ENCODE measurements at regions not wholly inside any gene's neighbourhood (a gene's known extent, or its start where the extent isn't known, plus 50 kb on each side); places are given as distances from the start of the nearest gene placed in this dataset.

GRCh38 chr14:48914921-48915320, 671.3 kb downstream of the RPS29 start:
- H3K27me3 ChIP-seq (ENCODE audit: control insufficient read depth, insufficient read depth, low read length): no peaks in the 10 kb centered on the region
- H3K27ac ChIP-seq (ENCODE audit: low read length): no peak overlapping the region
- H3K4me3 ChIP-seq (ENCODE audit: low read length): no peak overlapping the region
- no peaks in the 10 kb centered on the region for H3K9me3 ChIP-seq (ENCODE audit: control insufficient read depth, low read depth, low read length)
- H3K4me1 ChIP-seq (ENCODE audit: control insufficient read depth, low read depth, low read length): no peaks in the 10 kb centered on the region
- H3K36me3 ChIP-seq (ENCODE audit: control insufficient read depth, low read depth, low read length): no peaks in the 10 kb centered on the region
- H3K9ac ChIP-seq (ENCODE audit: low read length): no peak overlapping the region

GRCh38 chr14:48914382-48914781, 671.8 kb downstream of the RPS29 start:
- H3K4me1 ChIP-seq (ENCODE audit: control insufficient read depth, low read depth, low read length): no peaks in the 10 kb centered on the region
- H3K4me3 ChIP-seq (ENCODE audit: low read length): no peak overlapping the region
- H3K36me3 ChIP-seq (ENCODE audit: control insufficient read depth, low read depth, low read length): no peaks in the 10 kb centered on the region
- no peaks in the 10 kb centered on the region for H3K27me3 ChIP-seq (ENCODE audit: control insufficient read depth, insufficient read depth, low read length)
- no peak overlapping the region for H3K9ac ChIP-seq (ENCODE audit: low read length)
- no peak overlapping the region for H3K27ac ChIP-seq (ENCODE audit: low read length)
- no peaks in the 10 kb centered on the region for H3K9me3 ChIP-seq (ENCODE audit: control insufficient read depth, low read depth, low read length)

DNA sequence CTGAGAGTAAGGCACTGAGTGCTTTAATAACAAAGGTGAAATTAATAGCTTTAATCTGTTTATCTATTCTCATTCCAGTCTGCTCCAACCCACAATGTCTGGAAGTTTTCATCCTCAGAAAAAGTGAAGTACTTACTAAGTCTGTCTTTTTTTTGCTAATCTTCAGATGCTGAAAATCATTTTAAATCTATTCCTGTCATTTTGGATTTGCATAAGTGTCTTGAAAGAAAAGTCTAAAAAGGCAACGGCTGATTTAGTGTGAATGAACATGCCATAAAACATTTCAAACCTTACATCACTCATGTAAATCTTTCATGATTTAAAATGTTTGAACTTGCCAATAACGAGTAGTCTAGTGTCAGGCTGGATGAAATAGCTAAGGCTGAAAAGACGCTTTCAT, 685.6 kb downstream of the RPS29 start:
- H3K9me3 ChIP-seq (ENCODE audit: control insufficient read depth, low read depth, low read length): no peaks in the 10 kb centered on the region
- H3K9ac ChIP-seq (ENCODE audit: low read length): no peak overlapping the region
- no peak overlapping the region for H3K27ac ChIP-seq (ENCODE audit: low read length)
- H3K36me3 ChIP-seq (ENCODE audit: control insufficient read depth, low read depth, low read length): no peaks in the 10 kb centered on the region
- peaks cover 9% of the 10 kb centered on the region for H3K4me1 ChIP-seq (ENCODE audit: control insufficient read depth, low read depth, low read length)
- H3K27me3 ChIP-seq (ENCODE audit: control insufficient read depth, insufficient read depth, low read length): no peaks in the 10 kb centered on the region
- no peak overlapping the region for H3K4me3 ChIP-seq (ENCODE audit: low read length)

DNA sequence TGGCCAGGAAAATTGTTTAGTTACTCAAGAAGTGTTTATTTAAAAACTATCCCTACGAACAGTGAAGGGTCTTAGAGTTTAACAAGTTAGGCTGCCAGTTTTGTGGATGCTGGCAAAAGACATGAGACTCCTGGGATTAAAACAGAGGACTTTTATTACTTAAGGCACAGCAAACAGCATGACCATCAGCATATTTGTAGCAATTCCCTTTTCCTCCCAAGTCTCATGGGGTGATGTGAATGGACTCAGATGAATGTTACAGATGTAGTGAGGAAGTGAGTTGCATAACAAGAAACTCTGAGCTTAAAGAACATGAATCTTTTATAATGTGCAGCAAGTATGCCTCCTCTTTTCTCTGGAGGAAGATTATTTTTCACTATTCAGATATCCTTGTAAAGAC, 695.8 kb downstream of the RPS29 start:
- Histone ChIP-seq H3K9ac (ENCODE audit: low read length) (no peak overlapping the region), H3K4me1 (ENCODE audit: control insufficient read depth, low read depth, low read length) (peaks cover 17% of the 10 kb centered on the region), H3K4me3 (ENCODE audit: low read length) (no peak overlapping the region), H3K9me3 (ENCODE audit: control insufficient read depth, low read depth, low read length) (no peaks in the 10 kb centered on the region), H3K27me3 (ENCODE audit: control insufficient read depth, insufficient read depth, low read length) (no peaks in the 10 kb centered on the region), H3K36me3 (ENCODE audit: control insufficient read depth, low read depth, low read length) (no peaks in the 10 kb centered on the region), H3K27ac (ENCODE audit: low read length) (no peak overlapping the region)

GRCh38 chr14:48876806-48877340, 709.3 kb downstream of the RPS29 start:
- H3K4me3 ChIP-seq (ENCODE audit: low read length): no peak overlapping the region
- H3K9me3 ChIP-seq (ENCODE audit: control insufficient read depth, low read depth, low read length): no peaks in the 10 kb centered on the region
- H3K27me3 ChIP-seq (ENCODE audit: control insufficient read depth, insufficient read depth, low read length): no peaks in the 10 kb centered on the region
- no peaks in the 10 kb centered on the region for H3K36me3 ChIP-seq (ENCODE audit: control insufficient read depth, low read depth, low read length)
- H3K4me1 ChIP-seq (ENCODE audit: control insufficient read depth, low read depth, low read length): no peaks in the 10 kb centered on the region
- H3K27ac ChIP-seq (ENCODE audit: low read length): no peak overlapping the region
- H3K9ac ChIP-seq (ENCODE audit: low read length): no peak overlapping the region

DNA sequence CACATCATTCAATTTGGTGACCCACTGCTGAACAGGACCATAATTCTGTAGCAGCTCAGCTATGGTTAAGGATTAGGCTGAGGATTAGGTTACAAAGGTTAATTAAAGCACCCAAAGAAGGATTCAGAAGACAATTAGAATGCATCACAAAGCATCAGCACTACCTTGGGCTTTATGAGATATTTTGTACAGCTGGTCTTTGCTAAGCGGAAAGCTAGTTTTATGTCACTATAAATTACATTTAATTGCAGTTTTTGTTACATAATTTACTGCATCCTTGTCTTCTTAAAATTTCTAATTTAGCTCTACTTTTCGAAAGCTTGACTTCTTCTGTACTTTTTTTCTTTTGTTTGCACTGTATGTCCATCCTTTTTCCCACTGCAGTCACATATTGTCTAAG, 711.5 kb downstream of the RPS29 start:
- no peaks in the 10 kb centered on the region for H3K9me3 ChIP-seq (ENCODE audit: control insufficient read depth, low read depth, low read length)
- H3K4me3 ChIP-seq (ENCODE audit: low read length): no peak overlapping the region
- no peak overlapping the region for H3K9ac ChIP-seq (ENCODE audit: low read length)
- H3K27ac ChIP-seq (ENCODE audit: low read length): no peak overlapping the region
- no peaks in the 10 kb centered on the region for H3K36me3 ChIP-seq (ENCODE audit: control insufficient read depth, low read depth, low read length)
- no peaks in the 10 kb centered on the region for H3K4me1 ChIP-seq (ENCODE audit: control insufficient read depth, low read depth, low read length)
- no peaks in the 10 kb centered on the region for H3K27me3 ChIP-seq (ENCODE audit: control insufficient read depth, insufficient read depth, low read length)

GRCh38 chr14:48857366-48857765, 728.8 kb downstream of the RPS29 start:
- no peak overlapping the region for H3K4me3 ChIP-seq (ENCODE audit: low read length)
- no peak overlapping the region for H3K27ac ChIP-seq (ENCODE audit: low read length)
- no peak overlapping the region for H3K9ac ChIP-seq (ENCODE audit: low read length)
- no peaks in the 10 kb centered on the region for H3K9me3 ChIP-seq (ENCODE audit: control insufficient read depth, low read depth, low read length)
- H3K27me3 ChIP-seq (ENCODE audit: control insufficient read depth, insufficient read depth, low read length): no peaks in the 10 kb centered on the region
- no peaks in the 10 kb centered on the region for H3K4me1 ChIP-seq (ENCODE audit: control insufficient read depth, low read depth, low read length)
- no peaks in the 10 kb centered on the region for H3K36me3 ChIP-seq (ENCODE audit: control insufficient read depth, low read depth, low read length)

DNA sequence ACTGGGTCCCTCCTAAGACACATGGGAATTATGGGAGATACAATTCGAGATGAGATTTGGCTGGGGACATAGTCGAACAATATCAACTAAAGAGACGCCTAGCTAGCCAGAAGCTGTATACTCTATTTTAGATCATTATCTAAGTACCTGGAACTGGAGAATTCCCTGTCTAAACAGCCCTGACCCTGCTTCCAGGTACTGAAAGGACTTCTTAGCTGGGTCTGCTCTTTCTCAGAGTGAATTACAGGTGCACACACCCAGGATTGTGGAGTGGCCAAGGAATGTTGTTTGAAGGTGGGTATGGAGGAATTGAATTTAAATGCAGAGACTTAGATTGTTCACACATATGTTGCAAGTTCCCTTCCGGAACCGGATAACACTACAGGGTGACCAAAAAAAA, 733.0 kb downstream of the RPS29 start:
- Histone ChIP-seq H3K4me1 (ENCODE audit: control insufficient read depth, low read depth, low read length) (no peaks in the 10 kb centered on the region), H3K27ac (ENCODE audit: low read length) (no peak overlapping the region), H3K4me3 (ENCODE audit: low read length) (no peak overlapping the region), H3K9ac (ENCODE audit: low read length) (no peak overlapping the region), H3K9me3 (ENCODE audit: control insufficient read depth, low read depth, low read length) (no peaks in the 10 kb centered on the region), H3K36me3 (ENCODE audit: control insufficient read depth, low read depth, low read length) (no peaks in the 10 kb centered on the region), H3K27me3 (ENCODE audit: control insufficient read depth, insufficient read depth, low read length) (no peaks in the 10 kb centered on the region)

DNA sequence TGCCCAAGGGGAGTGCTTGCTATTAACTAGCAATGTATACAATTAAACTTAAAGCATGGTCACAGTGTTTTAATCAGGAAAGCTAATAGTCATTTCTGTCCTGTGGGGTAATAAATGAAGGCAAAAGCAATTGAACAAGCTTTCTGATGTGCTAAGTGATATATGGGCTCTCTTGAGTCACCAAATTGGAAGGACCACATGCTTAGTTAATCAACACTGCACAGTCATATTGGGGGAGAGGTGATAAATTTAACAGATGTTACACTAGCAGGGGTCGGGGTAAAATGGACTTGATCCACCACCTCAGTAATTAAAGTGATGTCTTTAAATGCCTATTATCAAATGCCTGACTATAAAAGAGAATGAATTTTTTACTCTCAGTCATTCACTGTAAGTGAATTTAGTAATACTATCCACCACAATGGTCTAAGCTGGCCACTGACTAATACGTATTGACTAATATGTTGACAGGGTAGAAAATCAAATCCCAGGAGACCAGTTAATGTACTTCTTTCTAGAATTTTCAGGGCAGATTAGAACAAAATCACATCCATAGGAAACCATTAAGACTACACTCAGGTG, 736.3 kb downstream of the RPS29 start:
- H3K4me1 ChIP-seq (ENCODE audit: control insufficient read depth, low read depth, low read length): no peaks in the 10 kb centered on the region
- H3K27ac ChIP-seq (ENCODE audit: low read length): no peak overlapping the region
- H3K9ac ChIP-seq (ENCODE audit: low read length): no peak overlapping the region
- no peak overlapping the region for H3K4me3 ChIP-seq (ENCODE audit: low read length)
- no peaks in the 10 kb centered on the region for H3K9me3 ChIP-seq (ENCODE audit: control insufficient read depth, low read depth, low read length)
- no peaks in the 10 kb centered on the region for H3K36me3 ChIP-seq (ENCODE audit: control insufficient read depth, low read depth, low read length)
- H3K27me3 ChIP-seq (ENCODE audit: control insufficient read depth, insufficient read depth, low read length): no peaks in the 10 kb centered on the region

DNA sequence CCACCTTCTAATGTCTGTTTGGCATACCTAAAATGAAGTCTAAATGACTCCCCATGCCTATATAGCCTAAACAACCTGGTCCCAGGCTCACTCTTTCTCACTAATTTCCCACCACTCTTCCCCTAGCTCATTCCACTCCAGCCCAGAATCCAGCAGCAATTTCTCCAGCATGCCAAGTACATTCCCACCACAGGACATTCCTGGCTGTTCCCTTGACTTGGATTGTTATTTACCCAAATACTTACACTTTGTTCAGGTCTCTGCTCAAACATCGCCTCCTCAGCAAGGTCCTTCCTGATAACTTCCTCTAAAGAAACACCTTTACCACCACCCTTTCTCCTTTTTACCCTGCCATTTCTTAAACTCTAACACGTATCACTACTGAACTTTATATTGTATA, 743.4 kb downstream of the RPS29 start:
- H3K9me3 ChIP-seq (ENCODE audit: control insufficient read depth, low read depth, low read length): no peaks in the 10 kb centered on the region
- H3K27me3 ChIP-seq (ENCODE audit: control insufficient read depth, insufficient read depth, low read length): no peaks in the 10 kb centered on the region
- H3K4me1 ChIP-seq (ENCODE audit: control insufficient read depth, low read depth, low read length): no peaks in the 10 kb centered on the region
- no peak overlapping the region for H3K4me3 ChIP-seq (ENCODE audit: low read length)
- no peak overlapping the region for H3K9ac ChIP-seq (ENCODE audit: low read length)
- no peak overlapping the region for H3K27ac ChIP-seq (ENCODE audit: low read length)
- no peaks in the 10 kb centered on the region for H3K36me3 ChIP-seq (ENCODE audit: control insufficient read depth, low read depth, low read length)

GRCh38 chr14:48826058-48826457, 760.1 kb downstream of the RPS29 start:
- no peaks in the 10 kb centered on the region for H3K4me1 ChIP-seq (ENCODE audit: control insufficient read depth, low read depth, low read length)
- H3K27me3 ChIP-seq (ENCODE audit: control insufficient read depth, insufficient read depth, low read length): no peaks in the 10 kb centered on the region
- no peak overlapping the region for H3K27ac ChIP-seq (ENCODE audit: low read length)
- no peak overlapping the region for H3K4me3 ChIP-seq (ENCODE audit: low read length)
- H3K36me3 ChIP-seq (ENCODE audit: control insufficient read depth, low read depth, low read length): no peaks in the 10 kb centered on the region
- no peaks in the 10 kb centered on the region for H3K9me3 ChIP-seq (ENCODE audit: control insufficient read depth, low read depth, low read length)
- H3K9ac ChIP-seq (ENCODE audit: low read length): no peak overlapping the region

- H3K27ac ChIP-seq (ENCODE audit: low read length): no peak overlapping the region
- H3K9me3 ChIP-seq (ENCODE audit: control insufficient read depth, low read depth, low read length): no peaks in the 10 kb centered on the region
- no peaks in the 10 kb centered on the region for H3K4me1 ChIP-seq (ENCODE audit: control insufficient read depth, low read depth, low read length)
- H3K27me3 ChIP-seq (ENCODE audit: control insufficient read depth, insufficient read depth, low read length): peaks cover 4% of the 10 kb centered on the region
- H3K4me3 ChIP-seq (ENCODE audit: low read length): no peak overlapping the region
- H3K36me3 ChIP-seq (ENCODE audit: control insufficient read depth, low read depth, low read length): no peaks in the 10 kb centered on the region
- H3K9ac ChIP-seq (ENCODE audit: low read length): no peak overlapping the region
These were observed 771.6 kb downstream of the RPS29 start for GRCh38 chr14:48814562-48814961.
